MV-4-11 (cell line): ENCODE measurements at regions not wholly inside any gene's neighbourhood (a gene's known extent, or its start where the extent isn't known, plus 50 kb on each side); places are given as distances from the start of the nearest gene placed in this dataset.

Source experiments
- DNase-seq: peaks from one replicate; lab custom pipeline; 2025; lab: John Stamatoyannopoulos, UW

DNA sequence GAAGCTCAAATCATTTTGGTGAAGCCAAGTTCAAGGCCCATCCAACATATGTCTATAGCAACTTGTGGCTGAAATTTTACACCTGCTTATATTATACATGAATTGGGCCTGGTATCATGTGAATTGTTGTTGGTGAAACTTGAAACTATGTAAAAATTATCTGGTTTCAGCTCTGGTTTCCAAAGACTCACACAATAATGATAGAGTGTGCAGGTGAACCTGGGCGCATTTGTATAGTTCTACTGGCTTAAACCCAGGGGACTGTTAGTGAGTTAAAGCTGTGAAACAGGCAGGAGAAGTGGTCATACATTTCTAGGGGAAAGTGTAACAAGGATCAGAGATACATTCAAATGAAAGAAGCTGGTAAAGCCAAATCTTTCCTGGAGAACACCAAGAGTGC lies 627.3 kb downstream of the METTL15 start:
- no peak for DNase-seq

DNA sequence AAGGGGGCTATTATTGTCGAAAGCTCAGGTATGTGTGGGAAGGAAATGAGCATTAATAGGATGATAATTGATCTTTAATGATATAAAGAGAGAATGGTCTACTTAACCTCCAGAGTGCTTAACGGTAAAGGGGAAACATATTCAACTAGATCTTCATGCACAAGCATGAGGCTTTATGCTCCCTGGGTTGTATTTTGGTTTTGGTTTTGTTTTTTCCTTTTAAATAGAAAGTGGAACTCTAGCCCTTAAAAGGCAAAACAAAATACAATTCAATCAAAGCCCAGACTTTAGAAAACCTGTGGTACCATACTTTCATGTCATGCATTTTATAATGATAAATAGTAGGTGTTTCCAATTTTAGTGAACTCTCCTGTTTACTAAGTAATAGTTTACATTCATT lies 622.7 kb downstream of the METTL15 start:
- DNase-seq: no peak

DNA sequence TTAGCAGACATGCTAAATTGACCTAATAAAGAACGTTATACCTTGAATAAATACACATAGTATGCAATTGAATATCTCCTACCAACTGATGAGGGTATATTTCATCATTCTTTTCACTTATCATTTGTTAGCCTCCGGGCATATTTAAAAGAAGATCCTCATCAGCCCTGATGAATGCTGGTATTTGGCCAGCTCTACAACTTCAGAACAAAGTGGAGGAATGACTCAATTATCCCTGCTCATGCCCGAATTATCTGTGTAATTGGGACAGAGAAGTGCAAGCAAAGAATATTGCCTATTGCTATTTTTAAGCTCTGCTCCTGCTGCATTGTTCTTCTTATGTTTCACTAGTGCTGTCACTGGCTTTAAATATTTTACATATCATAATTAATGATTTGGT lies 622.1 kb downstream of the METTL15 start:
- DNase-seq: no peak

DNA sequence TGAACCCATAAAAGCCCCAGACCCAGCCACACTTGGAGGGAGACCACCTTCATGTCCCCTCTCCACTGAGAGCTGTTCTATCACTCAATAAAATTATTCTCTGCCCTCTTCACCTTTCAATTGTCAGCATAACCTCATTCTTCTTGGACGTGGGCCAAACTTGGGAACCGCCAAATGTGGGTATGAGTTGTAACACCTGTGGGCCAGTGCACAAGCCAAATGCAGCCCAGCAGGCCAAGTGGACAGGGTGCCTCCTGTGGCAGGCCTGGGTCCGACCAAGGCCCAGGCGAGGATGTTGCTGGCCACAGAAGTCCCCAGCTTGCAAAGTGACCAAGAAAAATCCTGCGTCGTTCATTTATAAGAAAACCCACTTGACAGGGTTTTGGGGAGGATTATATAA lies 621.2 kb downstream of the METTL15 start:
- no peak for DNase-seq

DNA sequence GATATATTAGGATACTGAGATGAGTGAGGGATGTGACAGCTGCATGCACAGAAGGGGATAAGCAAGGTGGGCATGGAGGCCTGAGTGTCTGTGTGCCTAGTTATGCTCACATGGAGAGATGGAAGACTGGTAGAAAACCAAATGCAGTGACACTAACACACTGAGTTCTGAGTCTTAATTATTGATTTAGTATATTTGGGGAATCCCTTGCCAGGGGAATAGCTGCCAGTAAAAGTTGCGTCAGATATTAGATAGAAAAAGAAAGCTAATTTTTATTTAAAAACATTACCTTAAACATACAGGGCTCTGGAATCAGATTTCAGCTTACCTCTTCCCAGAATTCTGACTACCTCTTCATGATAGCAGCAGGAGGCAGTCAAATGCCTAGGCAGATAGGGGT lies 620.5 kb downstream of the METTL15 start:
- DNase-seq: no peak

DNA sequence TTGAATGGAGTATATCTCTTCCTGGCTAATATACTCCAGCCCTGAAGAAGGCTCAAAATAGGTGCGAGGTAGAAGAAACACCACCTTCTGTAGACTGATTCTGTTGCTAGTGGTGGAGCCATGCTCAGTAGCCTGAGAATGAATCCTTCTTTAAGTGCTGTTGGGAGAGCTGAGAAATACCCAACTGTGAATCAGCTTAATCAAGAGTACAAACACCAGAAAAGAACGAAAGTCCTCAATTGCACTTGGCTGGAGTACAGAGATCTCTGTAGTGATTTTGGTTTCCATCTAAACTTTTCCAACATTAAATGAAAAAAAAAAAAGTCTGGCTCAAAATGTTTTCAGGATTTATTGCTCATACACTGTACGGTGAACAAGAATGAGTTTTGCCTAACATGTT lies 619.1 kb downstream of the METTL15 start:
- no peak for DNase-seq

DNA sequence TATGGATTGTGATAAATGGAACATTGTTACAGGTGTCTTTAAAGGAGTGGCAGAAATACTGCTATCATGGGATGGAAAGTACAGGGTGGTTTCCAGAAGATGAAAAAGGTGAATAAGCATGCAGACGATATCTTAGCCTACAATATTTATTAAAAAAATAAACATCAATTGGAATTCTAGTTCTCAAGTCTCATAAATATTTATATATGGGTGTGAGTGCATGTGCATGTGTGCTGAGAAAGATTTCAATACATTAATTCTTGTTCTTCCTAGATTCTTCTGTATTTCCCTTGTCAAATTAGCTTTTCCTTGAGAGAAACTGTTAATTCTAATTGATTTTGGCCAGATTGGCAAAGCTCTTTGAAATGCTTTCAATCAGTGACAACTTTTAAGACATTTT lies 618.2 kb downstream of the METTL15 start:
- DNase-seq: no peak

DNA sequence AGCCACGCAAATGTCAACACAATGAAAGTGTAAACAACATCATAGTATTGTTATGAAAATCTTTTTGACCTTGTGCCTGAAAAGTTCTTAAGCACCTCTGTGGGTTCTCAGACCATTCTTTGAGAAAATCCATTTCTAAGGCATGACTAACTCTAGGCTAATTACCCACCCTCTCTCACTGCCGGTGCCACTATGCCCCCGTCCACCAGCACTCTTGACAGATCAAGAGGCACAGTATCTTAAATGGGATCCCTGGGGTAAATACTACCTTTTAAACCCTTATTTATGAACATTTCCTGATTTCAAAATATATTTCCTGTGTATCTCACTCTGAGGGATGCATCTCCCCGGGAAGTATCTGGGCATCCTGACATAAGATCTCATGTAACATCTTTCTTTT lies 607.5 kb downstream of the METTL15 start:
- no peak for DNase-seq

DNA sequence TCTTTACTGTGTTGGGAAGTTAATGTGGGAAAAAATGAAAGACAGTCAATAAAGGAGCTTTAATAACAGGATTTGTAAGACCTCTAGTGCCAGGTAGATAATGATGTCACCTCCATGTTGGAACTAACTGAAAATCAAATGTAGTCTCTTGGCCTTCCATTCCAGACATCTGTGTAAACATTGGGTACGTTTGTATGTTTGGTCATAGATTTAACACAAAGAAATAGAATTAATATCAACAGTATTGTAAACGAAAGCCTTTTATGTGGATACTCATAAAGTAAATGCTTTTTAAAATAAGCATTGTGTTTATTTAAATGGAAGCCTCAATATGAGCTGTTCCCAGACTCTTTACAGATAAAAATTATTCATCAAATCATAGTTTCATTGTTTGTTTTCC lies 605.7 kb downstream of the METTL15 start:
- DNase-seq: no peak

DNA sequence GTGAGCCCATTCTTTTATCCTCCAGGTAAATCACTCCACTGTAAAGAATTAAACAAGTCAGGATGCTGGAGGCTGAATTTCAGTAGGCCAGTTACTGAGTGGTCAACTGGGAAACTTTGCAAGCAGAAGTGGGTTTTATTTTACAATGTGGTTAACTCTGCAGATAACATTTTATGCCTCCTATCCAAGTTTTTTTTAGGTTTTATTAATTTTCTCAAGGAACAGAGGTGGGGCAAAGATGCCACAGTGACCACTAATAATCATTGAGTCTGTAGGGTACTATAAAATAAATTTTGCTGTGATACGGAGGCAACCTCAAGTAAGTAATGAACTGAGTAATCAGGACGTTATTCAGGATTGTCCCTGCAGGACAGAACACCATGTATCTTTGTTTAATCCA lies 599.9 kb downstream of the METTL15 start:
- no peak for DNase-seq

DNA sequence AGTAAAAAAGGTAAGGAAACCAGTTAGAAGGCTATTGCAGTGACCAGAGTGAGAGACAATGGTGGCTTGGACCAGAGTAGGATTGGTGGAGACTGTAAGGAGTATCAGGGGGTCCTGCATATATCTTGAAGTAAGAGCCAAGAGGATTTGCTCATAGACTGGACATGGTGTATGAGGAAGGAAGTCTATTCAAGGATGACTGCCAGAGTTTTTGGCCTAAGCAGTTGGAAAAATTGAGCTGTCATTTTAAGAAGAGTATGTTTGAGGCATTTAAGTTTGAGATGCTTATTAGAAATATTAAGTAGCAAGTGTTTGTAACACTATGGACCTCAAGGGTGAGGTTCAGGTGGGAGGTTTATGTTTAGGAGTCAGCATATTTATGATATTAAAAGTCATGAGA lies 596.6 kb downstream of the METTL15 start:
- DNase-seq: no peak

DNA sequence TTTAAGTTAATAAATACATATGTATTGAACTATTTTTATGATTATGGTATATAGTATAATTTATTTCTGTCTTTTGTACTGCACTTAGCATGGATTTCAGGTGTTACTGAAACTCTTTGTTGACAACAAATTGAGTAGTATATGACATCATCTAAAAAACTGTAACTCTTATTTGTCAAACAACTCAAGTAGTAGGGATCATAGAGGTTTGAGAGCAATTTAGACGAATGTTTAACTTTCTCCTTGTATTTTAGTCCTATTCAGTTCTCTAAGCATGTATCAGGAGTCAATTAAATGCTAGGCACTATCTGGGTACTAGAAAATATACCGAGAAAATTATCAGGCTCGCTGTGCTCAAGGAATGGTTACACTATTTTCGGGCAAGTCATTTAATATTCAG lies 595.2 kb downstream of the METTL15 start:
- DNase-seq: no peak

DNA sequence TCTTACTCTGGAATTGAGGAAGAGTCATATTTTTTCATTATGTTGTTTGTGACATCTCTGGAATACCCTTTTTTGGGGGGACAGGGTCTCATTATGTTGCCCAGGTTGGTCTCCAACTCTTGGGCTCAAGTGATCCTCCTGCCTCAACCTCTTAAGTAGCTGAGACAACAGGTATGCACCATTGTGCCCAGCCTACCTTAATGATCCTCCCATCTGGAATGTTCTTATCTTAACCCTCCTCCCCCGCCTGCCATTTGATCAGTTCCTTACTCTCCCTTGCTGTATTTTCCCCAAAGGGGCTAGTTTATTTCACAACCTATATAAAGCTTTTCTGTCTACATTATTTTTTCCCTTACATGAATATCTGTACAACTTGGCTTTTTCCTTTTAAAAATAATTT lies 594.7 kb downstream of the METTL15 start:
- no peak for DNase-seq

DNA sequence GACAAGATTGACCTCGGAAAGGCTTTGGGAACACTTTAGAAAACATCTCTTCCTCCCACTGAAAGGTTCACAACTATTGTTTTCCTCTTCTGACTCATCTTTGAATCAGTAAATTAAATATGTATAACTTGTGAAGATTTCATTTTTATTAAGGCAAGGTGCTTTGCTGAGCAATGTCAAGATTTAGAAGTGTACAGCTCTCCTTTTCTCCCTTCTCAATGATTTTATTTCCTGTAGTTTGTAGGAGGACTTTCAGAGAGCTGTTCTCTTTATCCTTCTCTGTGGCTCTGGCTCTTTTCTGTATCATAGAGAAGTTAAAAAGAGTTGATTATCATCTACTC lies 594.2 kb downstream of the METTL15 start:
- DNase-seq: no peak

DNA sequence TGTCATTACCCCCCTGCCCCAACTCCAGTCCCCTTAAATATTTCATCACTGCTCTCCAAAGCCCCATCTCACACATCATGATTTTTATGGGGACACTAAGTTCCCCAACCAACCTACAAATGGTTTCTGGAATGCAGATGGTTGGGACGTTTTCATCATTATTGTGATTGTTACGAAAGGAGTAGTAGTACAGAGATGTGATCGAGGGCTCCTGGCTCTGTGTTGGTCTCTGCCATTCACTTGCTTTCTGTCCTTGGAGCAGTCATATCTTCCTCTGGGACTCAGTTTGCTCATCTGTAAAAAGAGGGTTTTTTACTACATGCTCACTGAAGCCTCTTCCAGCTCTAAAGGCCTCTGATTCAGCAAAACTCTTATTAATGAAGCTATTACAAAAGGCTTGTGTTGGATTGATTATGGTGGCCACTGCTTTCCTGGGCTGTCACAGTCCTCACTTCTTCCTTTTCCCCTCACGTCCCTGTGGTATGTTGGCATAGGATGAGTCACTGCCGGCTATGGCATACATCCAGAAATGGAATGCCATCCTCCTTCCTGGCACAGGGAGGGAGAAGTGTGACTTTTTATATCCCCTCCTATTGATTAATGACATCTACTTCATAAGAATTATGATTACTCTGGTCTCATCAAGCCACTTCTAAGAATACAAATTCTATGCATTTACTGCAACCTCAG lies 593.7 kb downstream of the METTL15 start:
- DNase-seq: no peak

DNA sequence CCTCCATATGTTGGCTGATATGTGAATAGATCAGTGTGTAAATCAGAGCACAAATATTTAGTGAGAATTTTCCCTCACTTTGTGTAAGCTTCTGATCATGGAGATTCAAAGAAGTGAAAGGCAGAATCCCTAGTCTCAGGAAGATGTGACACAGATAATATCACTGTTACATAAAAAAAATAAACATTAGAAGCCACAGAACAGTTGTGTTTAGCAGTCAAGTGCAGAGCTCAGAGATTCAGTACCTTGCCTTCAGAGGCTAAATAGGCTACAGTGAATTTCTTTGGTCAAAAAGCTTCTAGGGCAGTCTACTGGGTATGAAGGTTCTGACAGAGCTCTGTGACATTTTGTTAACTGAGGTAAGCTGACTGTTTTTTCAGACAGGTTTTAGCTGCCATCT lies 591.5 kb downstream of the METTL15 start:
- DNase-seq: no peak

DNA sequence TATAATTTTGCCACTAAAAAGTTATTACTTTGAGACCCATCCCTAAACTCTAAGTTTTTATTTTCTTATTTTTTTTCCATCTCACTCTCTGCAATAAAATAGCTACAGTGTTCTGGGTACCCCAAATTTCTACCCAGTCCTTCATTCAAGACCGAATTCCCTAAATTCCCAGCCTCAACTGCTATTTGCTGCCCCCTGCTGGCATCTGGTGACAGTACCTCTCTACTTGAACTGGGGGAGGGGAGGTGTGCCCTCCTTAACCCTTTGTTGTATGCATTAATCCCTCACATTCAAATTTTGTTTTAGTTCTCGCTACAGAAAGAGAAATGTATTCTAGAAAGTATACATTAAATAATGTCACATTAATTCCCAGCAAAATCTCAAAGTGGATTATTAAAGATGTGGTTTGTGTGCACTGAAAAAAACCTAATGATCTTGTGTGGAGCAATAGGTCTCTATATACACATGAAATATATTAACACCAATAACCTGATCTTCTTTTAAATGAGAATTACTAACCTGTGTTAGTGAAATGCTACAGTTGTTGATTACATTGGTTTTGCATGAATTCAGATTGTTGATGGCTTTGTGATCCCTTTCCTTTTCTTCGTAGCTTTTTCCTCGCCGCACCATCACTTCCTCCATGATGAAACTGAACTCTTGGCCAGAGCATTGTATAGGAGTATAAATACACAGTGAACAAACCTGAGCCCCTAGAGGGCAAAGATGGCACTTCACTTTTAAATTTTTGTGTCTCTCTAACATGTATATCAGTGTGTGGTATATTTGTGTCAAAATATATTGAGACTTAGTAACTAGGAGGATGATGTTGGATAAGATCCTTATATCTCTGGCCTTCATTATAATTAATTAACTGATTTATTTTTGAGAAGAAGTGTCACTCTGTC lies 590.0 kb downstream of the METTL15 start:
- peak; percentile 54 for DNase-seq

DNA sequence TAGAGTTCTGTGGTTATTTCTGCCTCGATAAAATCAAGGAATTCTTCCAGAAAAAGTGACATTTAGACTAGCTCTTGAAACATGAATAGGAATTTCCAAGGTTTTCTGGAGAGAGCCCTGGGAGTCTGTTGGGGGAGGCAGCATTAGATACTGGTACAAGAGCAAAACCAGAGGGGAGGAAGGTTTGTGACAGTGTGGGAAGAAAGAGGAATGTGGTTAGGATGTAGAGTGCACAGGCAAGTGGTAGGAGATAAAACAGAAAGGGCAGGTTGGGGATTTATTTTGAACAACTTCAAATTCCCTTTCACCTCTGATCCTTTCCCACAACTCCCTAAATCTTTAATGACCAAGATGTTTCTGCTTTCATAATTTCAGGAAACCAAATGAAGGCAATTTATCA lies 588.4 kb downstream of the METTL15 start:
- no peak for DNase-seq

DNA sequence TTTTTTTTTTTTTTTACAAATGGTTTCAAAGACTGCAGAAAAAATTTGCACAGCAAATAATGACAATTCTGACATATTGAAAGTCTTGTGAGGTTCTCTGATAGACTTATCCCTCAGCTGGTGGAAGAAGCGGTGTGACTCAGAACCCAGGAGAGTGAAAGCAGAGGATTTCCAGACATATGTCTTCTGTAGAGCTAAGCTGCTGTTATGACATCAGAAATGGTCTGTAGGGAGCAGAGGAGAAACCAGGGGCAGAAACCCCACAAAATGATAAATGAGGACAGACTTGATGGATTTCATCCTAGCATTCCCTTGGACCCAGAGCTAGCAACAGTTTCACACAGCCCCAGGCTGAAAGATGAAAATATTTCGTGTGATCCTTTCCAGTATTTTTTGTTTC lies 582.6 kb downstream of the METTL15 start:
- no peak for DNase-seq

DNA sequence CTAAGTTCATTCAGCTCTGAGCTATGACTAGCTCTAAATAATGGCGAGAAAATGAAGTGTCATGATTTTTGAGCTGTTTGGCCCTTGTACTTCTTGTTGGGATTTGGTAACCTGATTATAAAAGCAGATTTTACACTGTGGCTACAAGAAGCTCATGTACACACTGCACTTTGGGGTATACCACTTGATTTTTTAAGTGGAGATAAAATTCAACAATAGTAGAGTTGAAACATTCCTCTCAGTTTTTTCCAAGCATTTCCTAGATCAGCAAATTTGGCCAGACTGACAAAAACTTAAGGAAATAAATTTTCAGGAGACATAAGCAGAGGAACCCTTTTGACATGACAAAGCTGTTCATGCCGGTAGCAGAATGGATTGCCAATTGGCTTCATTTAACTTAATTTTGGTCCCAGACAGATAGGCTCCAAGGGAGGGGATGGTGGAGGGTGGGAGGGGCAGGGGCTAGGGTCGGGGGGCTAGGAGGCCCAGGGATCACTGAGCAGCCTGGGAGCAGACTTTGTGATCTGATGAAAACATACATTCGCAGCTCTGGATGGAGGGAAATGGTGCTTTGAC lies 575.9 kb downstream of the METTL15 start:
- no peak for DNase-seq

DNA sequence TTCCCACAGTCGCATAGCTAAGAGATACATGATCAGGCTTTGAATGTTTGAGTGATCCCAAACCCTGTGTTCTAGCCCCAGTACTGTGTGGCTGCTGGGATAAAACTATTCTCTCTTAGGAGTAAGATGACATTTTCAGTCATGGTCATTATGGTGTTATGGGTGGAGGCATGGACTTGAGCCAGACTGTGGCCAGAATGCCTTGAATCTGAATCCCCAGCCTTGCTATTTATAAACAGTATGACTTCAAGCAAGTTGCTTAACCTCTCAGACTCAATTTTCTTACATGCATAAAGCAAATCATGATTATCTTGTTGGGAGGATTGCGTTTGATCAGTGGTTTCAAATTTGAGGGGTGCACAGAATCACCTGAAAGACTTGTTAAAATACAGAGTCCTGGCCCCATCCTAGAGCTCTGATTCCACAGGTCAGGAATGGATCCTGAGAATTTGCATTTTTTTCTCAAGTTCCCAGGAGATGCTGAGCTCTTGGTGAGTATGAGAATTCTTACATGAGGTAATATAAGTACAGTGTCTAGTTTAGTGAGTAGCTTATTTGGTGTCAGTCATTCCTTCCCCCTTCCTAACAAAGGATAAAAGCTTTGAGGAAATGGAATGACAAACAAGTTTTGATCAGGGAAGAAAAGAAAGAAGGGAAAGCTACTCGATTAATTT lies 571.7 kb downstream of the METTL15 start:
- DNase-seq: no peak

DNA sequence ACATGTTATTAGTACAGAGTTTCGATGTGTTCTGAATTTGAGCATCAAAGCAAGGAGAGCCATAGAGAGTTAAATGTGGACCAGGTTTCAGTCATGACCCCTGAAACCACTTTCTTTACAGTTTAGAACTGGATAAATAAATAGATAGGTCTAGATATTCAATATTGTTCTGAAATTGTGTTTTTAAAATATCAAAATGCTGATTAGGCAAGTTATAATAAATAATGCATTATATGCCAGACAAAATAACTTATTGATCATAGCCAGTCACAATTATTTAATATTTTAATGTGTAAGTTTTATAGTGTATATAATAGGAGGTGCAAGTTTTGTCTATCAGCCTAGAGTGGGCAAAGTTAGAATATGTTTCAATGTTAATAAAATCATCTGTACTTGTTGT lies 569.5 kb downstream of the METTL15 start:
- DNase-seq: no peak

DNA sequence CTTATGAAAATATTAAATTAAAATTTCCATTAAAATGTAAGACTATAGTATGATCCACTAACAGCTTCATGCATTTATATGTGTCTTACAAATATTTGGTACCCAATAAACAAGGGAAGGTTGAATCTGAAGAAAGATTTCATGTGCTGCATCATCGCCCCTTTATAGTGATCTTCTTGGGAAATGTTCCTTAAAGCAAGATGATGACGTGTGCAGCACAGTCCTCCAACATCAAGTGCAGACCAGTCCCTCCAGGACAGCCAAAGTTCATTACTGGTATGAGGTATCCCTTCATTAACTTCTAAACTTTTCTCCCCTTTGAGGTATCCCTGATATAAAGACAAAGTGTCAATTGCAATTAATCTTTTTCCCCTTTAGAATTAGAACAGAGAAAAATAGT lies 567.0 kb downstream of the METTL15 start:
- DNase-seq: no peak
